ENCODE measurements at regions not wholly inside any gene's neighbourhood (a gene's known extent, or its start where the extent isn't known, plus 50 kb on each side); places are given as distances from the start of the nearest gene placed in this dataset.

DNA sequence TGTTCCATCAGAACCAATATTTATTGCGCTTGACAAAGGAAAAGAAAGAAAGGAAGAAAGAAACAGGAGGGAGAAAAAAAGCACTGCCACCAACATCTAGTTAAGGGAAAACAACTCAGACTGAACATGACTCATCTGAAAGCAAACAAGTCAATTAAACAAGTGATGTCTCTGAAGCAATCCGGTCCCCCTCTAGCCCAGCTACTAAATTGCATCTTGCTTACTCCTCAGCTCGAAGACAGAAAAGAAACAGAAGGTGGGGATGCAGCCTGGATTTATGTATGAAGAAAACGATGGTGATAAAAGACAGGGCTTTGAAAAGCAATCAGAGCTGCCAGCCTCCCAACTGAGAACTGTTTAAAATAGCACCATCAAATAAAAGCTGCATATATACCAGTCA lies 188.2 kb downstream of the OMA1 start:
- TF ChIP-seq, protein P1, sequence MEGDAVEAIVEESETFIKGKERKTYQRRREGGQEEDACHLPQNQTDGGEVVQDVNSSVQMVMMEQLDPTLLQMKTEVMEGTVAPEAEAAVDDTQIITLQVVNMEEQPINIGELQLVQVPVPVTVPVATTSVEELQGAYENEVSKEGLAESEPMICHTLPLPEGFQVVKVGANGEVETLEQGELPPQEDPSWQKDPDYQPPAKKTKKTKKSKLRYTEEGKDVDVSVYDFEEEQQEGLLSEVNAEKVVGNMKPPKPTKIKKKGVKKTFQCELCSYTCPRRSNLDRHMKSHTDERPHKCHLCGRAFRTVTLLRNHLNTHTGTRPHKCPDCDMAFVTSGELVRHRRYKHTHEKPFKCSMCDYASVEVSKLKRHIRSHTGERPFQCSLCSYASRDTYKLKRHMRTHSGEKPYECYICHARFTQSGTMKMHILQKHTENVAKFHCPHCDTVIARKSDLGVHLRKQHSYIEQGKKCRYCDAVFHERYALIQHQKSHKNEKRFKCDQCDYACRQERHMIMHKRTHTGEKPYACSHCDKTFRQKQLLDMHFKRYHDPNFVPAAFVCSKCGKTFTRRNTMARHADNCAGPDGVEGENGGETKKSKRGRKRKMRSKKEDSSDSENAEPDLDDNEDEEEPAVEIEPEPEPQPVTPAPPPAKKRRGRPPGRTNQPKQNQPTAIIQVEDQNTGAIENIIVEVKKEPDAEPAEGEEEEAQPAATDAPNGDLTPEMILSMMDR (IDR thresholded peaks at IDR 0.05 in 2 of 3, conservative IDR thresholded peaks at IDR 0.05 in 1 of 3; ENCODE audit: insufficient read depth in 2 of 3, low read depth in 1 of 3, low read length in 3 of 3): no peak
- TF ChIP-seq TEAD4 (IDR thresholded peaks at IDR 0.05; ENCODE audit: low read length) (no peak), TEAD4 (CRISPR knock-in tag; IDR thresholded peaks at IDR 0.05; ENCODE audit: borderline replicate concordance) (no peak), SIN3A (IDR thresholded peaks at IDR 0.05; ENCODE audit: borderline replicate concordance in 2 of 2, control insufficient read depth in 1 of 2, low read depth in 2 of 2, low read length in 2 of 2) (no peak), POLR2A (conservative IDR thresholded peaks at IDR 0.05) (no peak), HDAC6 (IDR thresholded peaks at IDR 0.05; ENCODE audit: low read depth, low read length) (no peak), NONO (IDR thresholded peaks at IDR 0.05; ENCODE audit: low read depth in 2 of 2, low read length in 1 of 2) (no peak), RB1 (IDR thresholded peaks at IDR 0.05; ENCODE audit: low read depth) (no peak), CHD7 (IDR thresholded peaks at IDR 0.05; ENCODE audit: low read depth, low read length) (no peak), SRSF3 (IDR thresholded peaks at IDR 0.05; ENCODE audit: insufficient read depth, low read length) (no peak), NCOA1 (IDR thresholded peaks at IDR 0.05; ENCODE audit: low read depth) (no peak), EZH2 (IDR thresholded peaks at IDR 0.05; ENCODE audit: borderline replicate concordance, low read depth, low read length) (no peak), KLF16 (IDR thresholded peaks at IDR 0.05) (no peak), SREBF2 (CRISPR knock-in tag; IDR thresholded peaks at IDR 0.05) (no peak)

Data from K562 (cell line).